RWPE1 (cell line): ENCODE measurements at regions not wholly inside any gene's neighbourhood (a gene's known extent, or its start where the extent isn't known, plus 50 kb on each side); places are given as distances from the start of the nearest gene placed in this dataset.

Experiments
- CTCF ChIA-PET: fragments of 350-600 bp; sonication (Branson Sonifier 250); formaldehyde crosslinking; extraction: SDS; loops from one replicate; lab custom pipeline; 2021; lab: Yijun Ruan, JAX
- POLR2A ChIA-PET: fragments of 400-600 bp; formaldehyde crosslinking; extraction: SDS; loops from one replicate; lab custom pipeline; 2020; ENCODE audit warnings: antibody characterized with exemption; ENCODE audit not compliant: low non-redundant PET; lab: Yijun Ruan, JAX
- DNase-seq: peaks from one replicate; pipeline ENCODE4 v3.0.0; 2012; ENCODE audit warnings: low spot score
- H3K27ac ChIP-seq: fragments of 450-650 bp; 2 replicates; pipeline ENCODE4 v1.5.1; 2017
- TF ChIP-seq, protein P1 (sequence below): fragments of 450-650 bp; conservative IDR thresholded peaks from 2 replicates; pipeline ENCODE4 v1.5.1; 2017; ENCODE audit warnings: low read depth, mild to moderate bottlenecking

- no peak for DNase-seq
- POLR2A ChIA-PET = no interaction called here
- TF ChIP-seq, protein P1, sequence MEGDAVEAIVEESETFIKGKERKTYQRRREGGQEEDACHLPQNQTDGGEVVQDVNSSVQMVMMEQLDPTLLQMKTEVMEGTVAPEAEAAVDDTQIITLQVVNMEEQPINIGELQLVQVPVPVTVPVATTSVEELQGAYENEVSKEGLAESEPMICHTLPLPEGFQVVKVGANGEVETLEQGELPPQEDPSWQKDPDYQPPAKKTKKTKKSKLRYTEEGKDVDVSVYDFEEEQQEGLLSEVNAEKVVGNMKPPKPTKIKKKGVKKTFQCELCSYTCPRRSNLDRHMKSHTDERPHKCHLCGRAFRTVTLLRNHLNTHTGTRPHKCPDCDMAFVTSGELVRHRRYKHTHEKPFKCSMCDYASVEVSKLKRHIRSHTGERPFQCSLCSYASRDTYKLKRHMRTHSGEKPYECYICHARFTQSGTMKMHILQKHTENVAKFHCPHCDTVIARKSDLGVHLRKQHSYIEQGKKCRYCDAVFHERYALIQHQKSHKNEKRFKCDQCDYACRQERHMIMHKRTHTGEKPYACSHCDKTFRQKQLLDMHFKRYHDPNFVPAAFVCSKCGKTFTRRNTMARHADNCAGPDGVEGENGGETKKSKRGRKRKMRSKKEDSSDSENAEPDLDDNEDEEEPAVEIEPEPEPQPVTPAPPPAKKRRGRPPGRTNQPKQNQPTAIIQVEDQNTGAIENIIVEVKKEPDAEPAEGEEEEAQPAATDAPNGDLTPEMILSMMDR = no peak
- CTCF ChIA-PET = no interaction called here
- no peak overlapping the region for H3K27ac ChIP-seq
Observed at GRCh38 chr2:183533021-183533420, 408.8 kb downstream of the NUP35 start.

GRCh38 chr2:183536290-183536689, 412.0 kb downstream of the NUP35 start:
- DNase-seq = no peak
- no peak overlapping the region for H3K27ac ChIP-seq
- POLR2A ChIA-PET = no interaction called here
- CTCF ChIA-PET = interaction anchor here (0.6 kb wide), 1 partner anchor 15 kb away, joined by 3 read pairs; no protein-coding TSS in a partner anchor
- TF ChIP-seq, protein P1 = no peak

DNA sequence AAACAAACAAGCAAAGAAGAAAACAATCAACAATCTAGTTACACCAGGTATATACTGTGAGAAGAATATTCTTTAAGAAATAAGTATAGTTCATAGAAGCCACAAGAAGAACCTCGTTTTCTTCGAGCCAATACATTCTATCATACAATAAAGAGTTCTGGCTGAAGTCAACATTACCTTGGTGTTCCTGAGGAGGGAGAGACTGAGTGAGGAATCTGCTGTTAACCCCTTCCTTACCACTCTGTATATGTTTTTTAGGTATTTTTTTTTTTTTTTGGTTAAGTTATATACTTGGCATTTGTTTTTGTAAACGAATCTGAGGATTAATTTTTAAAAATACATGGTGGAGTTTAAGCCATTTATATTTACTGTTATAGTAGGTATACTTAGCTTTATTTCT, 412.5 kb downstream of the NUP35 start:
- POLR2A ChIA-PET = no interaction called here
- DNase-seq = no peak
- no peak overlapping the region for H3K27ac ChIP-seq
- TF ChIP-seq, protein P1 = no peak
- CTCF ChIA-PET = interaction anchor here (0.6 kb wide), 1 partner anchor 15 kb away, joined by 3 read pairs; no protein-coding TSS in a partner anchor

GRCh38 chr2:183541766-183542165, 417.5 kb downstream of the NUP35 start:
- TF ChIP-seq, protein P1 = no peak

GRCh38 chr2:183542606-183543005, 418.4 kb downstream of the NUP35 start:
- no peak for DNase-seq
- ChIA-PET POLR2A (no interaction called here), CTCF (no interaction called here)
- TF ChIP-seq, protein P1 = no peak
- H3K27ac ChIP-seq = no peak overlapping the region

More at GRCh38 chr2:183541766-183542165, 417.5 kb downstream of the NUP35 start:
- no peak overlapping the region for H3K27ac ChIP-seq
- ChIA-PET POLR2A (no interaction called here), CTCF (no interaction called here)
- peak; percentile 26 for DNase-seq

- POLR2A ChIA-PET = no interaction called here
Observed at GRCh38 chr2:183543222-183543621, 419.0 kb downstream of the NUP35 start.

More at GRCh38 chr2:183543222-183543621, 419.0 kb downstream of the NUP35 start:
- no peak for DNase-seq
- H3K27ac ChIP-seq = no peak overlapping the region
- TF ChIP-seq, protein P1 = no peak
- CTCF ChIA-PET = no interaction called here
